ENCODE measurements at regions not wholly inside any gene's neighbourhood (a gene's known extent, or its start where the extent isn't known, plus 50 kb on each side); places are given as distances from the start of the nearest gene placed in this dataset.
"Not testable (repeated sequence)": the region's sequence is repeated elsewhere in the genome, so short reads cannot be mapped to it uniquely, and the experiment has no call there.

- DNase-seq (ENCODE audit: low read depth, low spot score): no peak
Observed at GRCh38 chr17:33688771-33689170, 395.7 kb upstream of the ASIC2 start.

DNA sequence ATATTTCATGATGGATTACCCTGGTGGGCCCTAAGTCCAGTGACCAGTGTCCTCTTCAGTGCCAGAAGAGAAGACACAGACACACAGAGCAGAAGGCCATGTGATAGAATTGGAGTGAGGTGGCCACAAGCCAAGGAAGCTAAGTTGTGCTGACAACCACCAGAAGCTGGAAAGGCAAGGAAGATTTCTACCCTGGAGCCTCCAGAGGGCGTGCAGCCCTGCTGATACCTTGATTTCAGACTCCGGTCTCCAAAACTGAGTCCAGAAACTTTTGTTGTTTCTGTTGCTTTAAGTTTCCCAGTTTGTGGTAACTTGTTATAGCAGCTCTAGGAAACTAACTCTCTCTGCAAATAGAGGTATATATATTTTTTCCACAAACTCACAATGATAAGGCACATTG, 396.6 kb upstream of the ASIC2 start:
- DNase-seq (ENCODE audit: low read depth, low spot score): no peak

- no peak for DNase-seq (ENCODE audit: low read depth, low spot score)
Observed at GRCh38 chr17:33695431-33695830, 402.3 kb upstream of the ASIC2 start.

DNA sequence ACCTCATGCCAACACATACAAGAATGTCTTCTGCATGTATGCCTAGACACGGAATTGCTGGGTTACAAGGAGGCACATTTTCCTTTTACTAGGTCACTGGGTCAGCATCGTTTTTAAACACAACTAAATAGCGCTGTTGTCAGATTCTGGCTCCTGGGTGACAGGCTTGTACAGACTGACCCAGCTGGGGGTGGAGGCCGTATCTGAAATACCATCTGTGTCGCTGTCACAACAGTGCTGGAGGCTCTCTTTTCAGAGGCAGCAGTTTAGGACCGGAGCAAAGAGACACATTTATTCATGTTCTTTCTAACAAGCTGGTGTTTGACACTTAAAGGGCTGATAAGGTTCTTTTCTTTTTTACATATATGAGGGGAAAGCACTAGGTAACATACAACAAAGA, 403.0 kb upstream of the ASIC2 start:
- no peak for DNase-seq (ENCODE audit: low read depth, low spot score)

- no peak for DNase-seq (ENCODE audit: low read depth, low spot score)
Observed at GRCh38 chr17:33697557-33697956, 404.5 kb upstream of the ASIC2 start.

GRCh38 chr17:33701910-33702309, 408.8 kb upstream of the ASIC2 start:
- no peak for DNase-seq (ENCODE audit: low read depth, low spot score)

- DNase-seq (ENCODE audit: low read depth, low spot score): no peak
Observed at GRCh38 chr17:33704856-33705255, 411.8 kb upstream of the ASIC2 start.

DNA sequence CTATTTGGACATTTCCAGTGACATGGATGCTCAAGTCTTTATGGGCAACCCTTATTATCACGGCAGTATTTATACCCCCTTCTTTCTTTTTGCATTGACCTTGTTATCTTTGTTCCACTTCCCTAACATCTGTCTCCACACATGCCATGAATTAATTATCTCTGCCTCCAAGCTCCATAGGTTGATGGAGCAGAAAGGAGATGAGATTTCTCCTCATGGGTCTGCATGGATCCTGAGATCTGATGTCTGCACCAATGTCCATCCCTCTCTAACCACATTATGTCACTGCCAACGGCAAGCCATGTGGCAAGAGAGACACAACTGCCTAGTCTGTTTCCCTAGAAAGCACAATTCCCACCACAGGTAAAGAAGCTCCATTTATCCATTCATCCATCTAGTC, 416.8 kb upstream of the ASIC2 start:
- DNase-seq (ENCODE audit: low read depth, low spot score): no peak

DNA sequence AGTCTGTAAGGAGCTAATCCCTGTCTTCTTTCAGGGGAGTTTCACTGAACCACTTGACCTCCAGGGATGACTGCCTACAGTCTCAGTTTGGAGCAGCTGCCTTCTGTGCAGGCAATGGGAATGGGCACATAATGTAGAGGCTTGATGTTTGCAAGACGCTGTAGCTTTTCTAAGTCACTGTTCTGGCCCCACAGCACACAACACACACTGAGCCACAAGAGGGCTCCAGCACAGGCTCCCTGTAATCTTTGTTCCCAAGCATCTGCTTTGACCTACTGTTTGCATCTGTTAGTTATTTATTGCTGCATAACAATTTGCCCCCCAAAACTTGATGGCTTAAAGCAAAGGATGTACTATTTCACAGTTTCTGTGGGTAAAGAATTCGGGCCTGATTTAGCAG, 419.0 kb upstream of the ASIC2 start:
- DNase-seq (ENCODE audit: low read depth, low spot score): no peak

DNA sequence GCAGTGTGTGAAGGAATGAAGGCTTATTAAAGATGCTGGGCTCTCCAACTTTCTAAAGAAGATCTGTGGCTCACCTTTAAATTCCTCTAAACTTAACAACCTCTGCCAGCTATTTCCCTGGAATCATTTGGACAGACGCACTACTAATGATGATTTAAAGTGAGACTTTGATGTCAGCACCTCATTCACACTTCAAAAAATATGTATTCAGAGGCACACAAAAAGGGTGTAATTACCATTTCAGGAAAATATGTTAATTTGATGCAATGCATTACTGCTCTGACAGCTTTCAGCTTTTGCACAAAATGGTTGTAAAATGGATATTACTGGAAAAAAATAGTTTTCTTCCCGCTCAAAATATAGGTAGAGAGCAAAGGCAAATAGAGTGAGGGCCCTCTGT, 423.9 kb upstream of the ASIC2 start:
- no peak for DNase-seq (ENCODE audit: low read depth, low spot score)

DNA sequence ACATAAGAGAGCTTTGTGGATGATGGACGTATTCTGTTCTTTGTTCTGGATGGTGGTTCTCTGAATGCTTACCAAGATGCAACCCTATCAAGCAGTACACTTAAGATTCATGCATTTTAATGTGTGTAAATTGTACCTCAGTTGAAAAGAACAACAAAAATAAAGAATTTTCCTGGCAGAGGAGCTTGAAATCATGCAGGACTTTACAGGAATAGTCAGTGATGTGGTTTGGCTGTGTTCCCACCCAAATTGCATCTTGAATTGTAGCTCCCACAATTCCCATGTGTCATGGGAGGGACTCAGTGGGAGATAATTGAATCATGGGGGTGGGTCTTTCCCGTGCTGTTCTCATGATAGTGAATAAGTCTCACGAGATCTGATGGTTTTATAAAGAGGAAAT, 430.6 kb upstream of the ASIC2 start:
- not testable (repeated sequence) for DNase-seq (ENCODE audit: low read depth, low spot score)

GRCh38 chr17:33725675-33726271, 432.7 kb upstream of the ASIC2 start:
- peak; percentile 1 for DNase-seq (ENCODE audit: low read depth, low spot score)

DNA sequence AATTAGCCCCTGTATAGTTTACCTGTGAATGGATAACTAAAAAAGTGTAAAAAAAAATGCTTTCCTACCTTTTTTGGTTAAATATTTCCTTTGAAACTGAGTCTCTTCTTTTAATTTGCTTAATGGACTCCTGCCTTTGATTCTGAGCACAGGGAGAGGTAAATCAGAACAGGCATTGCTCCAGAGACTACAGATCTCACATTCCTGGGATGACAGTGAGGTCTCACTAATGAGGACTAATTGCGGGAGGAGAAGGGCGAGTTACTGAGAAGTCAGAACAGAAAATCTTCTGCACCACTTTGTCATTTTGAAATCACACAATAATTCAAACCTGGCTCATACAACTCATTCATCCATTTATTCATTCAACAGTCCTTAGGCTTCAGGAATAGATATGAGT, 437.0 kb upstream of the ASIC2 start:
- no peak for DNase-seq (ENCODE audit: low read depth, low spot score)

DNA sequence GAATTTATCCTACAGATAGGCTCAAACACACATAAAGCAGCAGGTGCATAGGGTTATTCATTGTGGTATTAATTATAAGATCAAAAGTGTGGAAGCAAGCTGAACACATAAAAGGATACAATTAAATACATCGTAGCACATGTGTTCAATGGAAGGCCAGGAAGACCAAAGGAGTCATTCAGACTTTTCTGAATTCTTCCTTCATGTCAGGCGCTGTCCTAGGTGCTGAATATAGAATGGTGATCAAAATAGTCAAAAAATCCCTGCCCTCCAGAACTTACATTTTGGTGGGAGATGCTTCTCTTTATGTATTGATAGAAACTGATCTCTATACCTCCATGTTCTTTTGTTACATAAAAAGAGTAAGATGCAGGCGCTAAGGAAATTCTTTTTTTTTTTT, 439.0 kb upstream of the ASIC2 start:
- no peak for DNase-seq (ENCODE audit: low read depth, low spot score)

- DNase-seq (ENCODE audit: low read depth, low spot score): no peak
Observed at GRCh38 chr17:33739714-33740113, 446.6 kb upstream of the ASIC2 start.

- DNase-seq (ENCODE audit: low read depth, low spot score): no peak
Observed at GRCh38 chr17:33745047-33745760, 452.1 kb upstream of the ASIC2 start.

- no peak for DNase-seq (ENCODE audit: low read depth, low spot score)
Observed at GRCh38 chr17:33749171-33749570, 456.1 kb upstream of the ASIC2 start.

GRCh38 chr17:33750943-33751701, 458.0 kb upstream of the ASIC2 start:
- no peak for DNase-seq (ENCODE audit: low read depth, low spot score)

- no peak for DNase-seq (ENCODE audit: low read depth, low spot score)
Observed at GRCh38 chr17:33751702-33752065, 458.6 kb upstream of the ASIC2 start.

- no peak for DNase-seq (ENCODE audit: low read depth, low spot score)
Observed at GRCh38 chr17:33753452-33753851, 460.4 kb upstream of the ASIC2 start.

GRCh38 chr17:33756021-33756420, 462.9 kb upstream of the ASIC2 start:
- DNase-seq (ENCODE audit: low read depth, low spot score): no peak

- DNase-seq (ENCODE audit: low read depth, low spot score): no peak
Observed at GRCh38 chr17:33765871-33766270, 472.8 kb upstream of the ASIC2 start.

GRCh38 chr17:33766721-33767120, 473.6 kb upstream of the ASIC2 start:
- DNase-seq (ENCODE audit: low read depth, low spot score): no peak

All from pulmonary artery endothelial cell (primary cell).